ENCODE measurements at regions not wholly inside any gene's neighbourhood (a gene's known extent, or its start where the extent isn't known, plus 50 kb on each side); places are given as distances from the start of the nearest gene placed in this dataset.

DNA sequence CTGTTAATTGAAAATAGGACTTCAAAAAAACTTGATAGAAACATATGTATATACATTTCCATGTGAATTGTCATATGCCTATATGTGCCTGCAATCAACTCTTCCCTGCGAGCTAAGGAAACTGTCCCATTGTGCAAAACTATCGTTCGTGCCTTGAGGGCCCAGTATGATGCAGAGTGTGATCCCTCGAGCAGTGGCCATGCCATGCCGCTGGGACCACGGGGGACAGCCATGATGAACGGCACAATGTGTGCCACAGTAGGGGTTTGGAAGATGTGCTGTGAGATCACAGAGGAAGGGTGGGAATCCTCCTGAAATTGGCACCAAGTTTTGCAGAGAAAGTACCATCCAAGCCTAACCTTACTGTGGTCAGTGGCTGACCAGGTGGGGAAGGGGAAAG lies 118.1 kb upstream of the SOX1 start:
- H3K4me3 ChIP-seq (ENCODE audit: low read depth, low read length), result no peak overlapping the region
- no peak for DNase-seq (ENCODE audit: low read depth)
- TF ChIP-seq CTCF (IDR thresholded peaks at IDR 0.05; ENCODE audit: low read depth, low read length, missing control alignments), result no peak
- in situ Hi-C loops (cut with HindIII; ENCODE audit: low sequenced_read_pairs), result no loop called here

GRCh38 chr13:111949311-111949710 lies 117.6 kb upstream of the SOX1 start:
- H3K4me3 ChIP-seq (ENCODE audit: low read depth, low read length), result no peak overlapping the region
- DNase-seq (ENCODE audit: low read depth), result no peak
- no peak for TF ChIP-seq CTCF (IDR thresholded peaks at IDR 0.05; ENCODE audit: low read depth, low read length, missing control alignments)
- in situ Hi-C loops (cut with HindIII; ENCODE audit: low sequenced_read_pairs), result no loop called here

- TF ChIP-seq CTCF (IDR thresholded peaks at IDR 0.05; ENCODE audit: low read depth, low read length, missing control alignments), result no peak
- no peak for DNase-seq (ENCODE audit: low read depth)
- no peak overlapping the region for H3K4me3 ChIP-seq (ENCODE audit: low read depth, low read length)
- in situ Hi-C loops (cut with HindIII; ENCODE audit: low sequenced_read_pairs), result no loop called here
These were observed 116.3 kb upstream of the SOX1 start for GRCh38 chr13:111950697-111951096.

- in situ Hi-C loops (cut with HindIII; ENCODE audit: low sequenced_read_pairs), result no loop called here
- DNase-seq (ENCODE audit: low read depth), result no peak
These were observed 114.9 kb upstream of the SOX1 start for GRCh38 chr13:111952032-111952431.

GRCh38 chr13:111952814-111953213 lies 114.1 kb upstream of the SOX1 start:
- no peak for DNase-seq (ENCODE audit: low read depth)
- in situ Hi-C loops (cut with HindIII; ENCODE audit: low sequenced_read_pairs), result no loop called here
- TF ChIP-seq CTCF (IDR thresholded peaks at IDR 0.05; ENCODE audit: low read depth, low read length, missing control alignments), result no peak
- no peak overlapping the region for H3K4me3 ChIP-seq (ENCODE audit: low read depth, low read length)

More at GRCh38 chr13:111952032-111952431, 114.9 kb upstream of the SOX1 start:
- no peak overlapping the region for H3K4me3 ChIP-seq (ENCODE audit: low read depth, low read length)
- no peak for TF ChIP-seq CTCF (IDR thresholded peaks at IDR 0.05; ENCODE audit: low read depth, low read length, missing control alignments)

DNA sequence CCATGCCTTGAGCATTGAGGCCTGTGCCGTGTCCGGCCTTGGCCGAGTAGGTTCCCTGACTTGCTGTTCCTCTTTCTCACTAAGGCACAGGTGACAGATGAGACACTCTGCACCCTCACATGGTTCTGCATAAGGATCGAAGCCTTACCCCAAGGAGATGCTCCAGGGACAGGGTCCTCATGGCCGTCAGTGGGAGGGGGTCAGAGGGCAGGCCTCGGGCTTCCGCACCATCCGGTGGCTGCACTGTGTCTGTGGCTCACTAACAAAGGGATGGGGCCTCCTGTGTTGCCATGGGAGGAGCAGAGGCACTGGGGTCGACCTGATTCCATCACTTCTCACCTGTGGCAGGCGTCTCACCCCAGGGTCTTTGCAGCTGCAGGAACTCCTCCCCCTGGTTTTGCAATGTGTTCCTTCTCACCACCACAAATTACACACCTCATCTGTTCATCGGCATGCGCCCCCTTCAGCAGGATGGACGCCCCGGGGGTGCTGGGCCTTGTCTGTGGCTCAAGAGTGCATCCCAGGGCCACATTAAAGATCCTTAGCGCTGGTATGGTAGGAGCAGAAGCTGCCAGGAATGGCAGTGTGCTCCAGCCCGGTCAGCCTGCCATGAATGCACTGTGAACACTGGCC lies 113.3 kb upstream of the SOX1 start:
- in situ Hi-C loops (cut with HindIII; ENCODE audit: low sequenced_read_pairs), result no loop called here
- H3K4me3 ChIP-seq (ENCODE audit: low read depth, low read length), result no peak overlapping the region
- DNase-seq (ENCODE audit: low read depth), result no peak
- TF ChIP-seq CTCF (IDR thresholded peaks at IDR 0.05; ENCODE audit: low read depth, low read length, missing control alignments), result no peak

All from astrocyte of the cerebellum (primary cell).